PFSK-1 (cell line): ENCODE measurements at regions not wholly inside any gene's neighbourhood (a gene's known extent, or its start where the extent isn't known, plus 50 kb on each side); places are given as distances from the start of the nearest gene placed in this dataset.

Experiments
- FOXP2 ChIP-seq: optimal IDR thresholded peaks from 2 replicates; pipeline ENCODE3; 2011; ENCODE audit warnings: borderline replicate concordance, control low read depth, inconsistent platforms; ENCODE audit not compliant: insufficient read depth; ENCODE audit errors: extremely low read length, extremely low read depth
- POLR2AphosphoS5 ChIP-seq: IDR thresholded peaks from 2 replicates; pipeline ENCODE4 v1.6.1; 2012; ENCODE audit warnings: low read depth, mild to moderate bottlenecking, control low read depth, low read length, moderate library complexity
- SIN3A ChIP-seq: IDR thresholded peaks from 2 replicates; pipeline ENCODE4 v1.6.1; 2012; ENCODE audit warnings: mild to moderate bottlenecking, low read length, moderate library complexity, borderline replicate concordance; ENCODE audit not compliant: insufficient read depth
- TAF1 ChIP-seq: IDR thresholded peaks from 2 replicates; pipeline ENCODE4 v1.6.1; 2012; ENCODE audit warnings: low read length, control low read depth, borderline replicate concordance; ENCODE audit not compliant: insufficient read depth
- TF ChIP-seq, protein P1 (sequence below), 2 experiments: IDR thresholded peaks; 2 replicates each; pipeline versions ENCODE4 v1.6.1 to v1.8.0; 2011 to 2012; ENCODE audit warnings: low read depth in 2 of 2, low read length in 2 of 2, control low read depth in 1 of 2, inconsistent platforms in 1 of 2, mild to moderate bottlenecking in 1 of 2, moderate library complexity in 1 of 2; ENCODE audit not compliant: insufficient read depth in 1 of 2

DNA sequence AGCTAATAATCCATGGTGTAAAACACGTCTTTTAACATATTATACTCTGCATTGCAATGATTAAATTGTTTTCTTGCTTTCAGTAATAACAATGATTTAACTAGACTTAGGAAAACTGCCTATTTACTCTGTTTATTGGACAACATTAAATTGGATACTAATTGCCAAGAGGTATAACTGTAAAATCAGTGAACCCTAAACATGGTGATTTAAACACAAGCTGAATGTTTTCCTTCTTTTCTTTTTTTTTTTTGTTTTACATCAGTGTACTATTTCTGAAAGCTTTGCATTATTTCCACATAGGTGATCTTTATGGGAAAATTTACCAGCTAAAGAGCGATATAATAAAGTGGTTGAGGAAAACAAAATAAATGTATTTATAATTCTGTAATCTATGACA, 276.7 kb downstream of the PCDH7 start:
- TF ChIP-seq POLR2AphosphoS5 = no peak
- no peak for TF ChIP-seq TAF1
- TF ChIP-seq, protein P1, sequence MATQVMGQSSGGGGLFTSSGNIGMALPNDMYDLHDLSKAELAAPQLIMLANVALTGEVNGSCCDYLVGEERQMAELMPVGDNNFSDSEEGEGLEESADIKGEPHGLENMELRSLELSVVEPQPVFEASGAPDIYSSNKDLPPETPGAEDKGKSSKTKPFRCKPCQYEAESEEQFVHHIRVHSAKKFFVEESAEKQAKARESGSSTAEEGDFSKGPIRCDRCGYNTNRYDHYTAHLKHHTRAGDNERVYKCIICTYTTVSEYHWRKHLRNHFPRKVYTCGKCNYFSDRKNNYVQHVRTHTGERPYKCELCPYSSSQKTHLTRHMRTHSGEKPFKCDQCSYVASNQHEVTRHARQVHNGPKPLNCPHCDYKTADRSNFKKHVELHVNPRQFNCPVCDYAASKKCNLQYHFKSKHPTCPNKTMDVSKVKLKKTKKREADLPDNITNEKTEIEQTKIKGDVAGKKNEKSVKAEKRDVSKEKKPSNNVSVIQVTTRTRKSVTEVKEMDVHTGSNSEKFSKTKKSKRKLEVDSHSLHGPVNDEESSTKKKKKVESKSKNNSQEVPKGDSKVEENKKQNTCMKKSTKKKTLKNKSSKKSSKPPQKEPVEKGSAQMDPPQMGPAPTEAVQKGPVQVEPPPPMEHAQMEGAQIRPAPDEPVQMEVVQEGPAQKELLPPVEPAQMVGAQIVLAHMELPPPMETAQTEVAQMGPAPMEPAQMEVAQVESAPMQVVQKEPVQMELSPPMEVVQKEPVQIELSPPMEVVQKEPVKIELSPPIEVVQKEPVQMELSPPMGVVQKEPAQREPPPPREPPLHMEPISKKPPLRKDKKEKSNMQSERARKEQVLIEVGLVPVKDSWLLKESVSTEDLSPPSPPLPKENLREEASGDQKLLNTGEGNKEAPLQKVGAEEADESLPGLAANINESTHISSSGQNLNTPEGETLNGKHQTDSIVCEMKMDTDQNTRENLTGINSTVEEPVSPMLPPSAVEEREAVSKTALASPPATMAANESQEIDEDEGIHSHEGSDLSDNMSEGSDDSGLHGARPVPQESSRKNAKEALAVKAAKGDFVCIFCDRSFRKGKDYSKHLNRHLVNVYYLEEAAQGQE (IDR thresholded peaks at IDR 0.05; ENCODE audit: insufficient read depth in 1 of 2, low read depth in 2 of 2, low read length in 2 of 2) = no peak
- no peak for TF ChIP-seq FOXP2
- TF ChIP-seq SIN3A = no peak
